ENCODE measurements at regions not wholly inside any gene's neighbourhood (a gene's known extent, or its start where the extent isn't known, plus 50 kb on each side); places are given as distances from the start of the nearest gene placed in this dataset.

- no peak for DNase-seq
Measured at GRCh38 chr1:63205776-63206175, 116.6 kb upstream of the FOXD3 start.

GRCh38 chr1:63214553-63214952 is 107.8 kb upstream of the FOXD3 start:
- DNase-seq = no peak

GRCh38 chr1:63223426-63223825 is 98.9 kb upstream of the FOXD3 start:
- no peak for DNase-seq

- DNase-seq = no peak
Measured at GRCh38 chr1:63230722-63231121, 91.6 kb upstream of the FOXD3 start.

GRCh38 chr1:63238721-63239120 is 83.6 kb upstream of the FOXD3 start:
- DNase-seq = no peak

- no peak for DNase-seq
Measured at GRCh38 chr1:63245186-63245585, 77.2 kb upstream of the FOXD3 start.

GRCh38 chr1:63248216-63248615 is 74.2 kb upstream of the FOXD3 start:
- DNase-seq = no peak

GRCh38 chr1:63255153-63255552 is 67.2 kb upstream of the FOXD3 start:
- no peak for DNase-seq

GRCh38 chr1:63261736-63262458 is 60.5 kb upstream of the FOXD3 start:
- no peak for DNase-seq

- no peak for DNase-seq
Measured at GRCh38 chr1:63262459-63262770, 60.0 kb upstream of the FOXD3 start.

GRCh38 chr1:63264161-63264560 is 58.2 kb upstream of the FOXD3 start:
- no peak for DNase-seq

- DNase-seq = no peak
Measured at GRCh38 chr1:63266857-63267256, 55.5 kb upstream of the FOXD3 start.

GRCh38 chr1:63268876-63269275 is 53.5 kb upstream of the FOXD3 start:
- DNase-seq = no peak

GRCh38 chr1:63269571-63269970 is 52.8 kb upstream of the FOXD3 start:
- no peak for DNase-seq
